GM12875 (cell line): ENCODE measurements at regions not wholly inside any gene's neighbourhood (a gene's known extent, or its start where the extent isn't known, plus 50 kb on each side); places are given as distances from the start of the nearest gene placed in this dataset.

Experiments
- H3K4me3 ChIP-seq: one replicate; pipeline ENCODE4 v1.5.1; 2011; ENCODE audit warnings: low read depth, low read length, control low read depth
- CTCF ChIP-seq: IDR thresholded peaks from 2 replicates; pipeline ENCODE4 v1.5.1; 2011; ENCODE audit warnings: low read depth, mild to moderate bottlenecking, control low read depth, inconsistent platforms, low read length, moderate library complexity, borderline replicate concordance; ENCODE audit not compliant: insufficient read depth

DNA sequence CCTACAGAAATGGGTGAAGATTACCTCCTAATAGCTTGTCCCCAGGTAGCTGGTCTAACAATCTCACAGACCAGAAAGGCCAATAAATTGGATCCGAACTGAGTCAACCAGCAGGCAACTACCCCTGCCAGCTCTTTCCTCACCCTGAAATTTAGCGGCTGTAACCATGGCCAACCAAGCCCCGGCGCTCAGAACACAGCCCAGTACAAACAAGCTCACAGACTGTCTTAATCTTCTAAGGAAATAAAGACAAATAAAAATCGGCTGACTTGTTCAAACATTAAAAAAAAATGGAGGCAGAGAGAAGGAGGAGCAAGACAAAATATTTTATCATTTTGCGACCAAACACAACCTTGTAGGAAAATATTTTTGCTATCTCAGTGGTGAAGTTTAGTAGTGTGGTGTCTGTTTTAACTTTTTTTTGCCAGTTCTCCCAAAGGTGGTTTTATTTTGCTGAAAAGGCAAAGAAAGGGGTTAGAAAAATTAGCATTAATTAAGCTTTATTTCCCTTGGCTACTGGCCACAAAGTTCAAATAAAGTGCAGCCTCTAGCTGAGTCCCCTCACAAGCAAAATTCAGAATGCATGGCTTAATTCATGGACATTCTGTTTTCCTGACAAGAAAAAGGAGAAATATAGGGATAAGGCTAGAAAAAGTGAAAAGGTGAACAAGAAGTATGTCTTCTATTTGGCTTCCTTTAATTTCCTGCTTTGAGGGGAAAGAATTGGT is 313.0 kb upstream of the NPVF start:
- no peak for TF ChIP-seq CTCF
- no peak overlapping the region for H3K4me3 ChIP-seq

GRCh38 chr7:25541877-25542276 is 313.6 kb upstream of the NPVF start:
- H3K4me3 ChIP-seq: no peak overlapping the region
- TF ChIP-seq CTCF: no peak

GRCh38 chr7:25543210-25543609 is 314.9 kb upstream of the NPVF start:
- TF ChIP-seq CTCF: no peak
- no peak overlapping the region for H3K4me3 ChIP-seq

GRCh38 chr7:25543798-25544197 is 315.5 kb upstream of the NPVF start:
- no peak for TF ChIP-seq CTCF
- no peak overlapping the region for H3K4me3 ChIP-seq

DNA sequence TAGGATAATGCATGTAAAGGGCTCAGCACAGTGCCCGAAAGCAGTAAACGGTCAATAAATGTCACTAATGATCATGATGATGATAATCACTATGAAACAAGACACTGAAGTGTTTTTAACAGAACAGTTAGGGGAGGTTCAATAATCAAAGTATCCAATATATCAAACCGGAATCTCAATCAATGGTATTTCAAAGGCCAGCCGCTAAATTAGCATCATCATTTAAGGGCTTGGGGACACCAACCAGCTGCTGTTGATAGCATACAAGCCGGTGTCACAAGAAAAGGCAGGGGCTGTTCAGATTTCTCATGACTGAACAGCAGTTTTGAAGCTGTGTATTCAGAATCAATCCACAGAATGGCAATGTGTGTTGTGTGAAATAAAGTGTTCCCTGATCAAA is 316.0 kb upstream of the NPVF start:
- no peak for TF ChIP-seq CTCF
- H3K4me3 ChIP-seq: no peak overlapping the region

GRCh38 chr7:25545124-25546008 is 317.1 kb upstream of the NPVF start:
- TF ChIP-seq CTCF: no peak
- H3K4me3 ChIP-seq: no peak overlapping the region
